ENCODE measurements at regions not wholly inside any gene's neighbourhood (a gene's known extent, or its start where the extent isn't known, plus 50 kb on each side); places are given as distances from the start of the nearest gene placed in this dataset.

DNA sequence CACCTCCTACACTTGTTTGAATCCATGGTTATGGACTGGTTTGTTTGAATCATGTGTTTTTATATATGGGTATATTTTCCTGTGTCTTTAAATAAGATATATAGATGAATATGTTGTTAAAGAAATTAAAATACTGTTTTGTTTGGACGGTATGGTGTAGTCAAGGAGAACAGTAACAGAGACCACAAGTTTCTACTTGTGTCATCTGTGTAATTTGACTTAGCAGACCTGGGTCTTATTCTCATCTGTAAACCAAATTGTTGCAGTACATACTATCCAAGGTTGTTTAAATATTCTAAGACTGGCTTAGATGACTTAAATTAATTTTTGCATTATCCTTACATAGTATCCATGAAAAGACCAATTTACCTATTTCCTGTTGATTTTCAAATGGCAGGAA lies 361.1 kb upstream of the SLITRK1 start:
- FAIRE-seq (no peak), DNase-seq (ENCODE audit: low spot score) (no peak)

- DNase-seq (ENCODE audit: low spot score) (no peak), FAIRE-seq (no peak)
These were observed 356.8 kb upstream of the SLITRK1 start for GRCh38 chr13:84239032-84239431.

DNA sequence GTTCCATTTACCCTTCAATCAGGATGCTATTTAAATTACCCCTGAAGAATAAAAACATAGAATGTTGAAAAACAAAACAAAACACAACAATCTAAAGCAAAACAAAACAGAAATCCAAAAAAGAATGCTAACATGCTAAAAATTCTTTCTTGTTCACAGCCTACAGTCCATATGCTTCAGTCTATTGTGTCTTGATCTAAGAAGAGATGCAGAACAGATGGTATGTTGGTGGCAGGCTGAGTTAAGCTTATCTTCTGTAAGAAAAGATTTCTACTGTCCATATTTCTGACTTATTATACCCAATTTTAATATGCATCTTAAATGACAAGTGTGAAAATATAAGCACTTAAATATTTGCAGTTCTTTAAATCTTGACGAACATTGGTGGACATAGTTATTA lies 356.1 kb upstream of the SLITRK1 start:
- no peak for DNase-seq (ENCODE audit: low spot score)
- FAIRE-seq, result no peak

DNA sequence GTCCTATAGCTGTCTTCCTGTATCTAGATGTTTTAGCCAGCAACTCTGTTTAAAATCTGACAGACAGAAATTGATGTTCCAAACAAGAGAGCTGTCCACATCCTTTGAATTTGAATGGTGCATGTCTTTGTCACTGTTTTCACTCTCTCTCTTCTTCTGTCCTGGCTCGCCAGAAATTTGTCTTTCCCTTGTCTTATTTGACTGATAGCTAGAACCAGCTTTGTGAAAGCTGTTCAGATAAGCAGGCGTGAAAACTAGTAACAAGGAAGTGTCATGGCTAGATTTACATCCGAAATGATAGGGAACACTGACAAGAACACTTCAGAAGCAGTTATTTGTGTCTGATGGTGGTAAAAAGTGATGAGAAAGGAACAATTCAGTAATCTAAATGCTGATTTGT lies 354.9 kb upstream of the SLITRK1 start:
- FAIRE-seq (no peak), DNase-seq (ENCODE audit: low spot score) (no peak)

- no peak for FAIRE-seq
- DNase-seq (ENCODE audit: low spot score), result no peak
These were observed 352.1 kb upstream of the SLITRK1 start for GRCh38 chr13:84234416-84234815.

DNA sequence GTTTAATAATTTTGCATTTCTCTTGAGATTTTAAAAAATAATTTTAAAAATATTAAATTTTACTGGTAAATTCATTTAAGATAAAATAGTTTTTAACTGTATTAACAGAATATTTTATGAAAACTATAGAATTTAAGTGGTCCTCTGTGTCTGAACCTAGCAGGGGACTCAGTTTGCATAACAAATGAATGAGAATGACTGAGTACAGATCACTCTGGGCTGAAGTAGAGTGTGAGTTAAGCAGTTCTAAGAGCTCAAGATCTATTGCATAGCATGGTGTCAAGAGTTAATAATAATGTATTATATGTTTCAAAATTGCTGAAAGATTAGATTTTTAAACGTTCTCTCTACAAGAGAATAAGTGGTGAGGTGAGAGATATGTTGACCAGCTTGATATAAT lies 348.3 kb upstream of the SLITRK1 start:
- DNase-seq (ENCODE audit: low spot score) (no peak), FAIRE-seq (no peak)

GRCh38 chr13:84211048-84211447 lies 328.8 kb upstream of the SLITRK1 start:
- no peak for FAIRE-seq
- no peak for DNase-seq (ENCODE audit: low spot score)

GRCh38 chr13:84208246-84208910 lies 326.1 kb upstream of the SLITRK1 start:
- FAIRE-seq (no peak), DNase-seq (ENCODE audit: low spot score) (no peak)

- no peak for DNase-seq (ENCODE audit: low spot score)
- FAIRE-seq, result no peak
These were observed 325.2 kb upstream of the SLITRK1 start for GRCh38 chr13:84207509-84207908.

DNA sequence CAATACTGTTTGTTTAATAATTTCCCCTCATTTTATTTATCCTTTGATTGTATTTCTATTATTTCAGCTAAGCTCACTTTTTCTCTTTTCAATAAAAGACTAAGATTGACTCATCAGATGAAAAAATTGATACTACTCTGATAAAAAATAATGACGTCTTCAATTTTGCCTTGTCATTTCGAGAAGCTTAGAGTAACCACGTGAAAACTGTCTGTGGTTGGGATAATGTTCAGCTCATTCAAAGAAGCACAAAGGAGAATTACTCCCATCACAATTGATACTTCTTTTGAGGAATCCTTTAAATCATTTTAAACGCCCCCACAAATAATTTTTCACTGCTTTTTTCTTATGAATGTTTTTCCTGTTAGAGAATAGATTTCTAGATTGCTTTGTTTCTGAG lies 318.7 kb upstream of the SLITRK1 start:
- DNase-seq (ENCODE audit: low spot score) (no peak), FAIRE-seq (no peak)

DNA sequence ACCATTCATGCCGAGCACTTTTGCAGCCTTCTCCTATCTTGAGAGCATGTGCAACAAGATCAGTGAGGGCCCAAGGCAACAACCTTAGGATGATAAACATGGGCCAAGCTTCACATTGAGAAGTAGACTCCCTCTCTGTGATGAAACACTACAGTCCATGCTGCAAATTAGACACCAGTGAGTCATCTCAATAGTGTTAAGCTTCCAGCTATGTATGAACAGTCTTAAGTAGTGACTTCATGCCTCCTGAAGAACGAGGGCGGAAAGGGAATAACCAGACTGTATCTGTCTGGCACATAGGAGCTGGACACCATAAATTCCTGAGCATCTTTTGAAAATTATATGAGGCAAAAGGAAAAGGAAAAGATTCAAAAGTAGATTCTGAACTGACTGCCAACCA lies 309.9 kb upstream of the SLITRK1 start:
- FAIRE-seq, result no peak
- peak; percentile 34 for DNase-seq (ENCODE audit: low spot score)

DNA sequence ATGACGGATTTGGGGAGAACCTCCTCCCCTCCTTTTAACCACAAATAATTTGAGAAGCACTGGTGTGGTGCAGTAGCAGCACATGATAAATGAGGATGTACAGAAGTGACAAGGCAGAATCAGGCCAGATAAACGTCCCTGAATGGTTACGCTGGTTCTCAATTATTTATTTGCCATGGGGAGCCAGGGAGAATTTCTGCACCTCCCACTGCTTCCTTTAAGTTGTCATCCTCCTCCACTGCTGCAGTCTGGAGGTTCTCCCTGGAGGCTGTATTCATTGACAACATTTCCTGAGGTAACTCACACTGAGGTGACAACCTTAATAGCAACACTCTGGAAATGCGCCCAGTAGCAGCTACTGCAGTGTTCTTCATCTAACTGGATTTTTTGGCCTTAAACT lies 308.9 kb upstream of the SLITRK1 start:
- DNase-seq (ENCODE audit: low spot score), result no peak
- FAIRE-seq, result no peak

- DNase-seq (ENCODE audit: low spot score), result no peak
These were observed 305.4 kb upstream of the SLITRK1 start for GRCh38 chr13:84187626-84188025.

DNA sequence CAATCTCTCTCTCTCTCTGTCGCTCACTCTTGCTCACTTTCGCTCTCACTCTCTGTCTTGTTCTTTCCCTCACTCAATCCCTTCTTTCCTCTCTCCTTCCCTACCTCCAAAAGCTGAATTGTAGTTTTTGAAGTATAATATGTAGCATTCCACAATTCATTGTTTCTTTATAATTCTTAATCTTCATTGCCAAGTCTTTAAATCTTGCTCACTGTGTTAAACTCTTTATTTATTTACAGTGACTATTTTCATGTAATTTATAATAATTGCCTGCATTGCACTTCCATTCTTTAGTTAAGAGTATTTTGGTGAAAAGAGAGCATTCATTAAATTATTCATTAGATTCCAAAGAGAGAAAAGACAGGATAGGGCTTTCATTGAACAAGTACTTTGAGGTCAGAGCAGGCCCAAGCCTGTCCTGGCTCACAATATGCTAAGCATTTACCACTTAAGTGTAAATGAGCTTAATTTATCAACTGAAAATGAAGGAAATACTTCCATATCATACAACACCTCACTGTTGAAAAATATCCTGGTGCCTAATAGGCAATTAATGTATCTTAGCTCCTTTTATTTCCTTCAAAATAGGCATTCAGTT lies 257.4 kb upstream of the SLITRK1 start:
- DNase-seq (ENCODE audit: low spot score) (no peak), FAIRE-seq (no peak)

More at GRCh38 chr13:84187626-84188025, 305.4 kb upstream of the SLITRK1 start:
- no peak for FAIRE-seq

GRCh38 chr13:84137292-84137691 lies 255.0 kb upstream of the SLITRK1 start:
- DNase-seq (ENCODE audit: low spot score) (no peak), FAIRE-seq (no peak)

- no peak for FAIRE-seq
These were observed 254.3 kb upstream of the SLITRK1 start for GRCh38 chr13:84136582-84136981.

DNA sequence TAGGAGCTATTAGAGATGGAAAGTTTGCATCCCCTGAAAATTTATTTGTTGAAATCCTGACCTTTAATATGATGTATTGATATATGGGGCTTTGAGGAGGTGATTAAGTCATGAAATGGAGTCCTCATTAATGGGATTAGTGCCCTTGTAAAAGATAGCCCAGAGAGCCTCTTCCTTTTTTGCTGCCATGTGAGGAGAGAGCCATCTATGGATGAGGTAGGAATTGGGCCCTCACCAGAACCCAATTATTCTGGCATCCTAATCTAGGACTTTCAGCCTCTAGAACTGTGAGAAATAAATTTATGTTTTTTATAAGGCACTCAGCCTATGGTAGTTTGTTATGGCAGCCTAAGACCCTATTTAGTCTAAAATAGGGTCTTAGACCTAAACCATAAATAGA lies 250.2 kb upstream of the SLITRK1 start:
- FAIRE-seq (no peak), DNase-seq (ENCODE audit: low spot score) (no peak)

More at GRCh38 chr13:84136582-84136981, 254.3 kb upstream of the SLITRK1 start:
- no peak for DNase-seq (ENCODE audit: low spot score)

DNA sequence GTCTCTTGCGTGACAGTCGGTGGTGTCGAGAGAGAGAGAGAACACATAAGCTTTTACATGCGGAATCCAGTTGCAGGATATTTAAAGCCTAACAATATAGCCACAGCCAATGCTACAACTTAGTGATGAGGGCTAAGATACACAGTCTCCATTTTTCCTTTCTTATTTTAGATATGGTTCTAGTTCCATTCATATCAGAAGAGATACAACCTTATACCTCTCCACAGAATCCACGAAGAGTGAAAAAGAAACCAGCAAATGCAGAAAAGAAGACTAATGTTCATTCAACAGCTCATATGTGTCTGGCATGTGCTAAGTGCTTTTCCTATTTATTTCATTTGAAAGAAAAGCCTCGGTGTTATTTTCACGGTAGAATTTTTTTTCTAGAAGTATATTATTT lies 249.0 kb upstream of the SLITRK1 start:
- no peak for FAIRE-seq
- DNase-seq (ENCODE audit: low spot score), result no peak

- DNase-seq (ENCODE audit: low spot score) (no peak), FAIRE-seq (no peak)
These were observed 248.3 kb upstream of the SLITRK1 start for GRCh38 chr13:84130495-84131114.

GRCh38 chr13:84129966-84130365 lies 247.7 kb upstream of the SLITRK1 start:
- no peak for FAIRE-seq

GRCh38 chr13:84127597-84128128 lies 245.4 kb upstream of the SLITRK1 start:
- DNase-seq (ENCODE audit: low spot score) (no peak), FAIRE-seq (no peak)

More at GRCh38 chr13:84129966-84130365, 247.7 kb upstream of the SLITRK1 start:
- no peak for DNase-seq (ENCODE audit: low spot score)

DNA sequence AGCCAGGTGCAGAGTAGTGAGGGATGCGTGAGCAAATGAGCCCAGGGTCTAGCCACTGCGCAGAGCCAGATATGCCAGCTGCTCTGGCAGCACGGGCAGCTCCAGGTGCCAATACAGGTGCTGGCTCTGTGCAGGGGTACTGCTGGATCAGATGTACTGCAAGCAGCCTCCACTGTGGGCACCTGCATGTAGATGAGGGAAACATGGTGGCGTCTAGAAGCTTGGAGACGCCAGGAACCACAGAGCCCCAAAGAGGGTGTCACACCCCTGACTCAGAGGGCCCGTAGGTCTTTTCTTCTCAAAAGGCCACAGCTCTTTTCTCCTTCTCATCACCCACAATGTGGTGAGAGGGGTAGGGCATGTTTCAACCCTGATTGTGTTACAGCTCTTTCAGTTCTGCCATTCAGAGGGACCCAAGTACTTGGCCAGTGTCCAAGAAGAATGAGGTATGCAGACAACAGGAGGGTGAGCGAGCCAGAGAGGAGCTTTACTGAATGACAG lies 244.4 kb upstream of the SLITRK1 start:
- DNase-seq (ENCODE audit: low spot score) (no peak), FAIRE-seq (no peak)
